ENCODE measurements at regions not wholly inside any gene's neighbourhood (a gene's known extent, or its start where the extent isn't known, plus 50 kb on each side); places are given as distances from the start of the nearest gene placed in this dataset.

DNA sequence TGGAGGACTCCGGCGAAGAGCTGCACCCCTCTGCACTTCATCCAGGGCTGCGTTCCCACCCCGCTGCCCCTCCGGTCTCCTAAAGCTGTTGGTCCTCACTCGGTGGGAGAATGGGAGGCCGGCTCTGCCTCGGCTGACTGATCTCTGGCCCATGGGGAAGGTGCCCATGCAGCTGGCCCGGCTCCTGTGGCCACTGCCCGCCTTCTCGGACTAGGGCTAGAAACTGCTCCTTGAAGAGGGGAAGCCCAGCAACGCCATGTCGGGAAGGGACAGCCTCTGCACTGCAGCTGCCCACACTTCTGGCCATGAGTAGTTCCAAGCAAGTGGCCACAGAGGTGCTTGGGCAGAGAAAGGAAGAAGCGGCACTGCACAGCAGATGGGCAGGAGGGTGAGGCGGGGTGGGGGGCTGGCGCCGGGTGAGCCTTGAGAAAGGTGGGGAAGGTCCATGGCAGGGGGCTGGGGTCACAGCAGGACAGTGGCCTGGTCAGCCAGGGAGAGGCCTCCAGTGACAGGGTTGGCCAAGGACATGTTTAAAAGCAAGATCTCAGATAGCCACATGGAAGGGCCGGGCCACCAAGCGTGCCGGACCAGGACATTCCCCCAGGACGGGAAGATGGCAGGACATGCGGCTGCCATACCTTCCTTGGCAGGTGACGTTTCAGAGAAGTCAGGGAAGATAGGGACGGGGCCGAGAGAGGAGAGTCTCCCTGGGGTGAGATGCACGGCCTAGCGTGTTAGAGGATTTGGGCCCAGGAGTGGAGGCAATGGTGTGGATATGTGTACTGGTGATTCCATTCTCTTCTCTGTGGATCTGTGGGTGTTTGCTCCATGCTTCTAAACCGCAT lies 158.8 kb upstream of the HDAC4 start:
- TF ChIP-seq CTCF (IDR thresholded peaks at IDR 0.05): no peak
- TF ChIP-seq EZH2 (IDR thresholded peaks at IDR 0.05): no peak
- no peak for TF ChIP-seq EZH2phosphoT487 (IDR thresholded peaks at IDR 0.05)

Measured in neural progenitor cell (in vitro differentiated cells).